Motor neuron (in vitro differentiated cells): ENCODE measurements at regions not wholly inside any gene's neighbourhood (a gene's known extent, or its start where the extent isn't known, plus 50 kb on each side); places are given as distances from the start of the nearest gene placed in this dataset.
"Not testable (repeated sequence)": the region's sequence is repeated elsewhere in the genome, so short reads cannot be mapped to it uniquely, and the experiment has no call there.

Experiments
- ATAC-seq, 8 experiments: fragments of 200-7000 bp; cut with Tn5 transposase; replicated peaks in 6 of 8; 2 replicates each; pipeline ENCODE4 v1.8.0; 2021; ENCODE audit warnings: mild to moderate bottlenecking in 8 of 8, moderate library complexity in 8 of 8
- H3K27ac ChIP-seq, 2 donors: fragments of 250-450 bp; sonication (Bioruptor Pico); 2 replicates each; pipeline ENCODE4 v1.9.0; 2021; ENCODE audit warnings: antibody characterized with exemption in 2 of 2, mild to moderate bottlenecking in 2 of 2, moderate library complexity in 1 of 2
- H3K4me1 ChIP-seq, 2 donors: fragments of 250-450 bp; sonication (Bioruptor Pico); replicated peaks in 1 of 2; 2 replicates each; pipeline ENCODE4 v1.6.1; 2021; ENCODE audit warnings: antibody characterized with exemption in 2 of 2, mild to moderate bottlenecking in 2 of 2, moderate library complexity in 1 of 2
- H3K4me3 ChIP-seq, 5 donors: fragments of 250-450 bp; sonication (Bioruptor Pico); 2 replicates each; pipeline ENCODE4 v1.9.0; 2021; ENCODE audit warnings: antibody characterized with exemption in 5 of 5, mild to moderate bottlenecking in 5 of 5, moderate library complexity in 4 of 5
- WGBS, 10 experiments: fragments of 450-650 bp; shearing (Covaris generic); methylation state at CpG; one replicate each; pipeline ENCODE4 v1.0.0; 2022; 5-methylcytosine and 5-hydroxymethylcytosine counted together
- in situ Hi-C, 9 experiments: fragments of 400-800 bp; cut with MboI; loops; one replicate each; pipeline ENCODE4 v1.15.0; 2021; ENCODE audit warnings: low sequenced_read_pairs in 9 of 9, low pct_unique_long_range_greater_than_20kb in 2 of 9; ENCODE audit not compliant: unreplicated experiment in 9 of 9

DNA sequence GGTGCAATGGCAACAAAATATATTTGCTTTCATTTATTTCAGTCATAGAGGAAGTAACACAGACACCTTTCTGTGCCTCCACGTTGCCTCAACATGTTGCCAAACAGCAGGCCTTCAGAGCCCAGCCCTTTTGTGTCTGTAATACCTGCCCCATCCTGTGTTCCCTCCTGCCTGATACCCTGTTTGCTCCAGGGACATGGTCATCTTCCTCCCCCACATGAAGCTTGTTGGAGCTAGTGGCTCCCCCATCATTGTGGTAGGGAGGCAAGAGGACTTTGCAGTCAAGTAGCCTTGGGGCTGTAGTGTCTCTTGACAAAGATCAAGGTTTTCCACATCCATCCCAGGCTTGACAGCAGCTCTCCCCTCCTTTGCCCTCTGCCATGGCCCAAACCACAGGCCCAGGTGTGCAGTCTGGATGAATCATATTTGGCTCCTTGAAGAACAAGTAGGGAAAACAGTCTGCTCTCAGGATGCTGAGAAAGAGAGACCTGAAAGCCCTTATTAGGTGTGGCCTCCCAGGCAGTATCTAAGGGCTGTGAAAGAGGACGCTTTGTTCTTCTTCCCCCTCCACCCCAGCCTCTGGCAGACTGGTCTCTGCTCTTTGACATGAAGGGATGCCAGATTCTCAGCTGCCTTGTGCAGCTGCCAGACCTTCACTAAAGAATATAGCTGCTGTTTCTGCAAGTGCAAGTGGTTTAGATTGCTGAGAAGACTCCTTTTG lies 329.0 kb downstream of the C12orf75 start:
- no peak for ATAC-seq
- WGBS, 10 experiments = 13 to 100% (median 63%) methylated on average over 1 to 2 of the region's 2 CpGs; no CpG with 5 or more reads in 4 of the 10 experiments
- Histone ChIP-seq H3K27ac (no peak overlapping the region), H3K4me3 (no peak overlapping the region), H3K4me1 (no peaks in the 10 kb centered on the region)
- in situ Hi-C loops = no loop called here

DNA sequence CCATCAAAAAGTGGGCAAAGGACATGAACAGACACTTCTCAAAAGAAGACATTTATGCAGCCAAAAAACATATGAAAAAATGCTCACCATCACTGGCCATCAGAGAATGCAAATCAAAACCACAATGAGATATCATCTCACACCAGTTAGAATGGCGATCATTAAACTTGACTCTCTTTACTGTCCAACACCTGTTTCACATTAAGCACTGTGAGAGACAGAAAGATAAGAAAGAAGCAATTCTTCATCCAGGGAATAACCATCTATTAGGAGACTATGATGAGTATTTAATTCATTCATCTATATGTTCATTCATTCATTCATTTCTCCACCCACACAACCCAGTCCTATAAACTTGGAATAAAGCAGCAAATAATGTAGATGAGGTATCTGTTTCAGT lies 334.3 kb downstream of the C12orf75 start:
- WGBS, 10 experiments = 0 to 100% (median 76%) methylated on average over 1 of the region's 1 CpG; no CpG with 5 or more reads in 6 of the 10 experiments
- in situ Hi-C loops, H3K4me3 ChIP-seq, ATAC-seq, H3K4me1 ChIP-seq, H3K27ac ChIP-seq: not testable (repeated sequence)

DNA sequence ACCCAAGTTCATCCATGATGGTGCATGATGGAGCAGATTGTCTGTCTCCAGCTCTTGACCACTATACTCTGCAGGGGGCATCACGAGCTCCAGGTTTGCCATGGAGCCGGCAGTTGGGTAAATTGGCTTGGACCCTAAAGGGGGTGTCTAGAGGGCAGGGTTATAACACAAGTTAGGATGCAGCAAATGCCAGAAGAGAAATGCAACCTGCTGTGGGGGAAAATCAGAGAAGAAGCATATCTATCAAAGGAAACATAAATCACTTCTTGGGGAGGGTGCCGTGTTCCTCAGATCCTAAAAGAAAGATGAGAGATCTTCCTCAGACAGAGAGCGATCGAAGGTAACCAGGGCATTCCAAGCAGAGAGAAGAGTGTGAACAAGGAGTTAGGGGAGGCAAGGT lies 334.9 kb downstream of the C12orf75 start:
- no peak overlapping the region for H3K27ac ChIP-seq
- H3K4me1 ChIP-seq = peaks cover 0 to 3% of the 10 kb centered on the region in 2 donors
- WGBS, 10 experiments = 30 to 100% (median 86%) methylated on average over 1 to 5 of the region's 5 CpGs
- in situ Hi-C loops = no loop called here
- no peak for ATAC-seq
- no peak overlapping the region for H3K4me3 ChIP-seq

DNA sequence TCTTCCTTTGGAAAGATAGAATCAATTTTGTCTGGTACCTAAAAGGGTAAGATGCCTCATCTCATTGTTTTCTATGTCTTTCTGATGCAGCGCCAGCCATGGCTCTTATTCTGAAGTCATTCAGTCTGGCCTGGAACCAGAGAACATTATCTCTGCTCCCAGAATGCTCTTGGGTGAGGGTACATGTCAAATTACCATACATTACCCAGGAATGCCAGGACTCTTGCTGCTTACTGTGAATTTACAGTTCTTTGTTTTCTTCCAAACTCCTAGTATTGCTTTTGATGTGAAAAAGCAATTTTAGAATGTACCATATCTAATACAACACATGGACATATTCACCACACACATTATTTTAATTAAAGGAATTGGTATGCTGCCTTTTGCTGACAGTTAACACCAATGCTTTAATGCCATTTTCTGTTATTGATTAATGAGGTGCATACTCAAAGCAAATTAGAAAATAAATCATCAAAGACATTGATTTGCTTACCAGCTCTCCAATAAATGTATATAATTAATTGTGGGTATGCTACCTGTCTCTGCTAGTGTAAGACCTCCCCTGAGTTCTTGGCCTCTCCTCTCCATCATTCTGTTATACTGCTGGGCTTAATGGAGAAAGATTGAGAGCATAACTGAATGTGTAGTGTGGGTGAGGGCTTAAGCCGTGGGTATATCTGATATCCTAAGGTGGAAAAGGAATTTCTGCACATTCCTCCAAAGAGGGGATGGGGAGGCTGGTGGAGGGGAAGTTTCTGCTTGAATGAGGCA lies 337.7 kb downstream of the C12orf75 start:
- Histone ChIP-seq H3K27ac (no peak overlapping the region), H3K4me3 (no peak overlapping the region), H3K4me1 (peaks cover 3 to 7% of the 10 kb centered on the region in 2 donors)
- ATAC-seq = peak in 3 of 8 experiments; percentile 53 to 85 (median 76)
- in situ Hi-C loops = no loop called here
- WGBS, 10 experiments = 60 to 100% (median 100%) methylated on average over 1 to 2 of the region's 2 CpGs; no CpG with 5 or more reads in 4 of the 10 experiments

DNA sequence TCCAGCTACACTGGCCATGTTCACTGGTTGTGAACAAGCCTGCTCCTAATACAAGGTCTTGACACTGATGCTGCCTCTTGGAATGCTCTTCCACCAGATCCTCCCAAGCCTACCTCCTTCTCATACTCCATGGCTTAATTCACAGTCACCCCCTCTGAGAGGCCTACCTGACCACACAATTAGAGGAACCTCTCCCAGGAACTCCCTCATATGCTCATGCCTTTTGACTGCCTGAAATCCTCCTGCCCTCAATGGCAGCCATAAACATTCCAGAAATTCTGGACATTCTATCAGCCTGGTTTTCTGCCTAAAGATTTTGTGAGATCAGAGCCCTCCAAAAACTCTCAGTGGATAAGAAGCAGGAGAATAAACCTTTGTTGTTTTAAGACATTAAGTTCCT lies 340.2 kb downstream of the C12orf75 start:
- H3K4me1 ChIP-seq = peaks cover 3 to 7% of the 10 kb centered on the region in 2 donors
- H3K27ac ChIP-seq = no peak overlapping the region
- in situ Hi-C loops = no loop called here
- no peak for ATAC-seq
- H3K4me3 ChIP-seq = no peak overlapping the region

DNA sequence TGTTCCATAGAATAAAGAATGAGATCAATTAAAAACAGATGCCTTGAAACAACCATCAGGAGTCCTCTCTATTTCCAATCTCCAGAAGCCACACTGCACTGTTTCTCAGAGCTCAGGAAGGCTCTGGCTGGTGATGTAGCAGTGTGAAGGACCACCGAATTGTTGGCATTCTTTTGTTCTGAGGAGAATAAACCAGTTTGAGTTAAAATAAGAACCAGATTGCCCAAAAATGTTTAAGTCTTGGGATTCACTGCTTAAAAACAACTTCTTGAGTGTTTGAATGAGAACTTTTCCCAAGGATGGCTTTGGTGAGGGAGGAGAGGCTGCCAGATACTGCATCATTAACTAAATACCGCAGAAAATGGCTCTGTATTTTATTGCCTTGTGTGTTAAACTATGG lies 341.2 kb downstream of the C12orf75 start:
- Histone ChIP-seq H3K4me3 (no peak overlapping the region), H3K27ac (no peak overlapping the region), H3K4me1 (peaks cover 3 to 7% of the 10 kb centered on the region in 2 donors)
- WGBS, 10 experiments = 0 to 100% (median 75%) methylated on average over 1 to 2 of the region's 2 CpGs; no CpG with 5 or more reads in 2 of the 10 experiments
- in situ Hi-C loops = no loop called here
- ATAC-seq = no peak

DNA sequence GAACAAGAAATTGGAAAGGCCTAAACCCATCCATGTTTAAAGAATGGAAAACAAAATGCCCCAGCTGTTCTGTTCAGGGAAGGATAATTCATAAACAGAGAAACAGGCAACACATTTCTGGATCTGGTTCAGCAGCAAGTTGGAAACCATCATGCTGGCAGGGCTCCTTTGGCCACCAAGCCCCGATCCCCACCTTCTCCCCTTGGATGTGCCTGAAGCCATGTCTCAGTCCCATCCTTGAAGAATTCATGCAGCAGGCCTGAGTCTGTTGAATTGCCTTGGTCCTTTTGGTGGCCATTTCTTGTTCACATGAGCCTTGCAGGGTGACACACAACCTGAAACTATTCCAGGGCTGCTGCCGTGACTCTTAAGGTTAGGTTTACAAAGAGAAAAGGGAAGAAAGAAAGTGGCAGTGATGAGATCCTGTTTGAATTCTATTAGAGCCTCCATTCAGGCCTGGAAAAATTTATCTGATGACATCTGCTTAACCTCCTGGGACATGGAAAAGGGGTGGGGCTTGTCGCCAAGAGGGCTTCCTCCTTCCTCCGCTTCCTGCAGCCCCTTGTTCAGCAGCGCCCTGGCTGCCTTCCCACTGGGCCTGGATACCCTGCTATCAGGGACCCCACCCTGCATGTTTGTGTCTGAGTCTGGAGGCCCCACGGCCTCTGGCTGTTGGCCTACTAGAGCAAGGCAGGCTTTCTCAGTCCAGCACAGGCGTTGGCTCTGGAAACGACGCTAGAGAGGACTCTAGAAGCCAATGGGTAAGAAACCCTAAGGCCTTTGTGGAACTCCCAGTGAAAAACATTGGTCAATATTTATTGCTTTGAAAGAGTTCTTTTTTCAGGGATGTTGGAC lies 341.9 kb downstream of the C12orf75 start:
- Histone ChIP-seq H3K4me1 (peaks cover 3 to 7% of the 10 kb centered on the region in 2 donors), H3K27ac (no peak overlapping the region), H3K4me3 (no peak overlapping the region)
- 30 to 100% (median 83%) methylated on average over 1 to 8 of the region's 9 CpGs; no CpG with 5 or more reads in 2 of the 10 experiments for WGBS, 10 experiments
- peak in 4 of 8 experiments; percentile 22 to 80 (median 43) for ATAC-seq
- in situ Hi-C loops = no loop called here

DNA sequence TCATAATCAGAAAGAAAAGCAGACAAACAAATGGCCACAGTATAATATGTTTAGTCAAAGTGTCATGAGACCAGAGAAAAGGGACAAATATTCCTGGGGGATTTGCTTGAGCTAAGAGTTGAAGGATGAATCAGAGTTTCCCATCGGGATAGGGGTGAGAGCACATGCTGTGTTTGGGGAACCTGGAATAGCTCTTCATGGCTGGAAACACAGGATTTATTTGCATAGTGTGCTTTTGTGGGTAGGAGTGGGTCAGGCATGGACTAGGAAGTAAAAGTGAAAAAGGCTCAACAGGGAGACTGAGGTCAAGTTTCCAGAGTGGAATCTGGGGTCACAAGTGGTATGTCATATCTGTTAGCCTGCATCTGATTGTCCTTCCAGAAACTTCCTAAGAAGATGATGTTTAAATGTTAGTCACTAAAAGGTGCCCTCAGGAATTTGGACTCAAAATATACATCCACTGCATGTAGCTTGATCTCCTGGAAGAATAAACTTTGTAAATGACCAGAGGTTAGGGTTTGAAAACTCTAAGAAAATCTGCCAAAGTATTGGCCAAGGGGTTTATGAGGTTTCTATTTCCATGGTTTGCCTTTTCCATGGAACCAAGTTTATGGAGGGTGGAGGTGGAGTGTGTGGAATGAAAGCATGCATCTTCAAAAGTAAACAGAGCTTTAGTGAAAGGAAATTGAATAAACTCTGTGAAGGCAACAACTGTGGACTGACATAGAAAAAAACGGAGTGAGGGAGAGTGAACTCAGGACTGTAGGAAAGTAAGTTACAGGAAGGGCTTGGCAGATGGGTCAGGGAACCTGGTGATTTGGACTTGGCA lies 344.6 kb downstream of the C12orf75 start:
- WGBS, 10 experiments = 8 to 94% (median 67%) methylated on average over 1 to 2 of the region's 2 CpGs; no CpG with 5 or more reads in 2 of the 10 experiments
- ATAC-seq = peak in 2 of 8 experiments; percentile 13 to 28
- Histone ChIP-seq H3K4me3 (no peak overlapping the region), H3K4me1 (peaks cover 0 to 7% of the 10 kb centered on the region in 2 donors), H3K27ac (no peak overlapping the region)
- in situ Hi-C loops = loop anchor here in 1 of 9 experiments (25.0 kb wide), 1 partner anchor 238 kb away; no protein-coding TSS in a partner anchor

DNA sequence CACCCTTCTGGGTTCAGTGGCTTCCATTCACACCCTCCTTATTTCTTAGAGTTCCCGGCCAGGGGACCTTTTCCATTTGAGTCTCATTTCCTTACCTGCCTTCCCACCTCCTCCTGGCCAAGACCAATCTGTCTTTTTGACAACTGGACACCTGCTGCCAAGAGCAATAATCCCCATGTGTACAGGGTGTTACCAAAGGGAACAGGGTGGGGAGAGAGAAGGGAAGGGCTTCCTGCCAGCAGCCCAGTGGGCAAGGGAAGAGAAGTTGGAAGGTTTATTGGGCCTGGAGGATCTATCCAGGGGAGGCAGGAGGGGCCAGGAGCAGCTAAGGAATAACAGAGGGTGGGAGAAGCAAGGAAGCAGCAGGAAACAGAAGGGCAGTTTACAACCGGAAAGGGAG lies 346.2 kb downstream of the C12orf75 start:
- Histone ChIP-seq H3K4me1 (peaks cover 0 to 7% of the 10 kb centered on the region in 2 donors), H3K4me3 (no peak overlapping the region), H3K27ac (no peak overlapping the region)
- ATAC-seq = no peak
- whole genome bisulfite sequencing, 10 experiments = 40 to 100% (median 82%) methylated on average over 1 of the region's 2 CpGs; no CpG with 5 or more reads in 4 of the 10 experiments
- in situ Hi-C loops = loop anchor here in 1 of 9 experiments (25.0 kb wide), 1 partner anchor 239 kb away; no protein-coding TSS in a partner anchor

DNA sequence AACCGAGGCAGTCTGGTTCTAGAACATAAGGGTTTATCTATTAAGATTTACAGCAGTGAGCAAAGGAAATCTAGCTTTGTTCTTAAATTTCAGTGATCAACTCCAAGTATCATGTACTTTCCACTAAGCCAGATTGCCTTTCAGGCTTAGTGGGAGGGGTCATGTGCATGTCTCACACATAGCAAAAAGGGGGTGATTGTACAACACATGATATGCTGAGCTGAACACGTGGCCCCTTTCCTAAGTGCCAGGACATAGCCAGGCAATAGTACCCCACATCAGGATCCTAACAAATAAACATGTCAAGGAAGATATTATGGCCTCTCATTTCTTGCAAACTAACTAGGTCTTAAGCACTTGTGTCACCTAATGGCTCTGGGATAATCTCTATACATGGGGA lies 347.2 kb downstream of the C12orf75 start:
- H3K4me3 ChIP-seq = no peak overlapping the region
- WGBS, 10 experiments = 0 to 92% (median 58%) methylated on average over 1 to 2 of the region's 2 CpGs; no CpG with 5 or more reads in 3 of the 10 experiments
- no peak overlapping the region for H3K27ac ChIP-seq
- ATAC-seq = no peak
- in situ Hi-C loops = loop anchor here in 1 of 9 experiments (25.0 kb wide), 1 partner anchor 240 kb away; no protein-coding TSS in a partner anchor
- peaks cover 0 to under 1% of the 10 kb centered on the region in 2 donors for H3K4me1 ChIP-seq

DNA sequence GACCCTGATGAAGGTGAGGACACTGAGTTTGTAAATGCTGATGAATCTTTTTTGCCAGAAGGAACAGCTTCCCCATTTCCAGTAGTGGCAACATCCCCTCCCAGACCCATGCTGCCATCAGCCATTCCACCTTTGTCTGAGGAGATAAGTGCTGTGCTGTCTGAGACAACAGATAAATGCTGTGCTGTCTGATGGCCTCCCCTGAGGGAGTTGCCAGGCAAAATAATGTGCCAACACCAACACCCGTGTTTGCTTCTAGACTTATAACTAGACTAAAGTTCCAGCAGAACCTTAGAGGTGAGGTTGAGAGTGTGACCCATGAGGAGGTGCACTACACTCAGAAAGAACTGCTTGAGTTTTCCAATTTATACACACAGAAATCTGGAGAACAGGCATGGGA lies 349.5 kb downstream of the C12orf75 start:
- in situ Hi-C loops = loop anchor here in 1 of 9 experiments (25.0 kb wide), 1 partner anchor 243 kb away; no protein-coding TSS in a partner anchor
- H3K4me1 ChIP-seq = no peaks in the 10 kb centered on the region
- no peak for ATAC-seq
- H3K4me3 ChIP-seq = no peak overlapping the region
- no peak overlapping the region for H3K27ac ChIP-seq
- 0 to 100% (median 38%) methylated on average over 1 of the region's 1 CpG; no CpG with 5 or more reads in 5 of the 10 experiments for WGBS, 10 experiments

DNA sequence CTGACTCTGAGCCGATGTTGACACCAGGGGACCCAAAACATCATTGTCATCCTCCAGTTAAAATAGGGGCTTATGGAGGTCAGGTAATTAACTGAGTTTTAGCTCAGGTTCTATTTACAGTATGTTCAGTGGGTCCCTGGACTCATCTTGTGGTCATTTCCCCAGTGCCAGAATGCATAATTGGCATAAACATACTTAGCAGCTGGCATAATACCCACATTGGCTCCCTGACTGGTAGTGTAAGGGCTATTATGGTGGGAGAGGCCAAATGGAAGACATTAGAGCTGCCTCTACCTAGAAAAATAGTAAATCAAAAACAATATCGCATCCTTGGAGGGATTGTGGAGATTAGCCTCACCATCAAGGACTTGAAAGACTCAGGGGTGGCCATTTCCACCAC lies 350.9 kb downstream of the C12orf75 start:
- ATAC-seq = no peak
- in situ Hi-C loops = loop anchor here in 1 of 9 experiments (25.0 kb wide), 1 partner anchor 244 kb away; no protein-coding TSS in a partner anchor
- 80 to 100% (median 100%) methylated on average over 1 to 2 of the region's 2 CpGs; no CpG with 5 or more reads in 4 of the 10 experiments for WGBS, 10 experiments
- H3K4me1 ChIP-seq = no peaks in the 10 kb centered on the region
- H3K4me3 ChIP-seq = no peak overlapping the region
- H3K27ac ChIP-seq = no peak overlapping the region
